ENCODE measurements at regions not wholly inside any gene's neighbourhood (a gene's known extent, or its start where the extent isn't known, plus 50 kb on each side); places are given as distances from the start of the nearest gene placed in this dataset.

DNA sequence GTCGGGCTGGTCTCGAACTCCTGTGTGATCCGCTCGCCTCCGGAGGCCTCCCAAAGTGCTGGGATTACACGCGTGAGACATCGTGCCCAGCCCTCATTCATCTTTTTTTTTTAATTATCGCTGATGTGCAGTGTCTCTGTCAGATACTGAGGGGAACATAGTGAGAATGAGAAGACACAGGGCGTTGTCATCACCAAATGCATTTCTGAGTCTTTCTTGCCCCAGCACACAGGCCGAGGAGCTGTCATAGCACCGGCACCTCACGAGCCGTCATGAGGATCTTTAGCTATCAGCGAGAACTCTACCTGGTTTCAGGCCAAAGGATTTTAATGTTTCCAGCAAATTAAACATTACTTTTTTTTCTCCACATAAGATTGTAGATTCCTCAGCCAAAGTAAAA is 548.0 kb upstream of the SOX11 start:
- Mint-ChIP-seq H3K9me3 (ENCODE audit: unreplicated experiment) (peaks cover 8% of the 10 kb centered on the region), H3K36me3 (ENCODE audit: insufficient read depth, unreplicated experiment) (no peaks in the 10 kb centered on the region), H3K4me3 (ENCODE audit: unreplicated experiment) (no peak overlapping the region), H3K27me3 (ENCODE audit: insufficient read depth, unreplicated experiment) (no peaks in the 10 kb centered on the region), H3K4me1 (ENCODE audit: insufficient read depth, unreplicated experiment) (peaks cover 12% of the 10 kb centered on the region), H3K27ac (ENCODE audit: low read depth, unreplicated experiment) (no peak overlapping the region)
- DNase-seq (ENCODE audit: unreplicated experiment), result no peak
- BruUV-seq (replicated peaks), result no TSS peak
- ChIA-PET POLR2A (no interaction called here), CTCF (no interaction called here)
- intact Hi-C loops (cut with micrococcal nuclease), result no loop called here
- TF ChIP-seq, protein P1, sequence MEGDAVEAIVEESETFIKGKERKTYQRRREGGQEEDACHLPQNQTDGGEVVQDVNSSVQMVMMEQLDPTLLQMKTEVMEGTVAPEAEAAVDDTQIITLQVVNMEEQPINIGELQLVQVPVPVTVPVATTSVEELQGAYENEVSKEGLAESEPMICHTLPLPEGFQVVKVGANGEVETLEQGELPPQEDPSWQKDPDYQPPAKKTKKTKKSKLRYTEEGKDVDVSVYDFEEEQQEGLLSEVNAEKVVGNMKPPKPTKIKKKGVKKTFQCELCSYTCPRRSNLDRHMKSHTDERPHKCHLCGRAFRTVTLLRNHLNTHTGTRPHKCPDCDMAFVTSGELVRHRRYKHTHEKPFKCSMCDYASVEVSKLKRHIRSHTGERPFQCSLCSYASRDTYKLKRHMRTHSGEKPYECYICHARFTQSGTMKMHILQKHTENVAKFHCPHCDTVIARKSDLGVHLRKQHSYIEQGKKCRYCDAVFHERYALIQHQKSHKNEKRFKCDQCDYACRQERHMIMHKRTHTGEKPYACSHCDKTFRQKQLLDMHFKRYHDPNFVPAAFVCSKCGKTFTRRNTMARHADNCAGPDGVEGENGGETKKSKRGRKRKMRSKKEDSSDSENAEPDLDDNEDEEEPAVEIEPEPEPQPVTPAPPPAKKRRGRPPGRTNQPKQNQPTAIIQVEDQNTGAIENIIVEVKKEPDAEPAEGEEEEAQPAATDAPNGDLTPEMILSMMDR (IDR thresholded peaks at IDR 0.05; ENCODE audit: unreplicated experiment), result no peak

DNA sequence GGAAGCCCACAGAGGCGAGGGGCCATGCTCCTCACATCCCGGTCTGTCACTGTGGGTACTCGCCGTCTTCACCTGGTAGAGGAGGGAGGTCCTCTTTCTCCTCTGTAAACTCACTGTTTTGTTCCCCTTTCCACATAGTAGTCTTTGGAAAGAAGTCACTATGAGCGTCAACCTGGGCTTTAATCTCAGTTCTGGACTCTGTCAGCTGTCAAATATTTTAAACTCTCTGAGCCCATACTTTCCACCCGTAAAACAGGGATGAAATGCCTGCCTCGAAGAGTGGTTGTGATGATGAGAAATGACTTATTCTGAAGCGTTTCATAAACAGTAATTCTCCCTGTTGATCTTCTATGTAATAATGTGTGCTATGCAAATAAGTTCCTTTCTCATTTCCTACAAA is 547.1 kb upstream of the SOX11 start:
- BruUV-seq (replicated peaks), result no TSS peak
- Mint-ChIP-seq H3K36me3 (ENCODE audit: insufficient read depth, unreplicated experiment) (no peaks in the 10 kb centered on the region), H3K4me3 (ENCODE audit: unreplicated experiment) (no peak overlapping the region), H3K4me1 (ENCODE audit: insufficient read depth, unreplicated experiment) (peaks cover 5% of the 10 kb centered on the region), H3K27ac (ENCODE audit: low read depth, unreplicated experiment) (no peak overlapping the region), H3K9me3 (ENCODE audit: unreplicated experiment) (peaks cover 8% of the 10 kb centered on the region), H3K27me3 (ENCODE audit: insufficient read depth, unreplicated experiment) (no peaks in the 10 kb centered on the region)
- ChIA-PET POLR2A (no interaction called here), CTCF (no interaction called here)
- TF ChIP-seq, protein P1 (IDR thresholded peaks at IDR 0.05; ENCODE audit: unreplicated experiment), result no peak
- intact Hi-C loops (cut with micrococcal nuclease), result no loop called here
- DNase-seq (ENCODE audit: unreplicated experiment), result no peak

DNA sequence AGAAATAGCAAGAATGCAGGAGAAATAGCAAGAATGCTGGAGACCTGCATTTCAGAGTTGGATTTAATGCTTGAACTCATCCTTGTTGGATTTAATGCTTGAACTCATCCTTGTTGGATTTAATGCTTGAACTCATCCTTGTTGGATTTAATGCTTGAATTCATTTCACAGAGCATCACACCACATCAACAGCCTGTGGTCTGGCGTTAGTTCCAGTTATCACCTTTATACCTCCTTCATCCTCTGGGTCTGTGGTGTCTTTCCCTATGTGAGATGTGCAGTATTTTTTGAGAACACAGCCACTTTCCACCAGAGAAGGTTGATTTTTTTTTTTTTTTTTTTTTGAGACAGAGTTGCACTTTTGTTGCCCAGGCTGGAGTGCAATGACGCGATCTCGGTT is 546.4 kb upstream of the SOX11 start:
- ChIA-PET POLR2A (no interaction called here), CTCF (no interaction called here)
- Mint-ChIP-seq H3K9me3 (ENCODE audit: unreplicated experiment) (peaks cover 8% of the 10 kb centered on the region), H3K27me3 (ENCODE audit: insufficient read depth, unreplicated experiment) (no peaks in the 10 kb centered on the region), H3K4me3 (ENCODE audit: unreplicated experiment) (no peak overlapping the region), H3K27ac (ENCODE audit: low read depth, unreplicated experiment) (no peak overlapping the region), H3K4me1 (ENCODE audit: insufficient read depth, unreplicated experiment) (no peaks in the 10 kb centered on the region), H3K36me3 (ENCODE audit: insufficient read depth, unreplicated experiment) (no peaks in the 10 kb centered on the region)
- intact Hi-C loops (cut with micrococcal nuclease), result no loop called here
- TF ChIP-seq, protein P1 (IDR thresholded peaks at IDR 0.05; ENCODE audit: unreplicated experiment), result no peak
- no TSS peak for BruUV-seq (replicated peaks)
- DNase-seq (ENCODE audit: unreplicated experiment), result no peak

DNA sequence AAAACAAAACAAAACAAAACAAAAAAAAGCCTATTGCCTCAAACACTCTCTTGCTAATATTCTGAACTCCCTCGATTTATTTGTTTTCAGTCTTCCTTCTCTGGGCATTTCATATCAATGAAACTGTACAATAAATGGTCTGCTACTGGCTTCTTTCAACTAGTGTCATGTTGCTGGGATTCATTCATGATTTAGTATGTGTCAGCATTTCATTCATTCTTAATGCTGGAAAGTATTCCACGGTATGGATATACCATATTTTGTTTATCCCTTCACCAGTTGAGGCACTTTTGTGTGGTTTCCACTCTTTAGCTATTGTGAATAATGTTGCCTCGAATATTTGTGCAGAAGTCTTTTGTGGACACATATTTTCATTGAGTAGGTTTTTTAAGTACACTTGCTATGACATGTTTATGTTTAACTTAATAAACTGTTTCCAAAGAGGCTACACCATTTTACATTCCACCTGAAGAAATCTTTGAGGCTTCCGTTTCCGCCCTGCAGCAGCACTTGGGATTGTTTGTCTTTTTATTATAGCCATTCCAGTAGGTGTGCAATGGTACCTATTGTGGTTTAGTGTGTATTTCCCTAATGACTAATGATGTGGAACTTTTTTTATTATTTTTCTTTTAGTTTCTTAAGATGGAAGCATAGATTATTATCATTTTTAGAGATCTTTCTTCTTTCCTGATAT is 543.6 kb upstream of the SOX11 start:
- Mint-ChIP-seq H3K4me3 (ENCODE audit: unreplicated experiment) (no peak overlapping the region), H3K9me3 (ENCODE audit: unreplicated experiment) (peaks cover 12% of the 10 kb centered on the region), H3K27ac (ENCODE audit: low read depth, unreplicated experiment) (no peak overlapping the region), H3K4me1 (ENCODE audit: insufficient read depth, unreplicated experiment) (no peaks in the 10 kb centered on the region), H3K27me3 (ENCODE audit: insufficient read depth, unreplicated experiment) (no peaks in the 10 kb centered on the region), H3K36me3 (ENCODE audit: insufficient read depth, unreplicated experiment) (no peaks in the 10 kb centered on the region)
- no TSS peak for BruUV-seq (replicated peaks)
- ChIA-PET POLR2A (interaction anchor here (0.5 to 0.6 kb wide), 2 partner anchors 88 to 1200 kb away, joined by 3 read pairs; no protein-coding TSS in a partner anchor), CTCF (interaction anchor here (1.1 kb wide), 1 partner anchor 44 kb away, joined by 3 read pairs; no protein-coding TSS in a partner anchor)
- TF ChIP-seq, protein P1 (IDR thresholded peaks at IDR 0.05; ENCODE audit: unreplicated experiment), result no peak
- no peak for DNase-seq (ENCODE audit: unreplicated experiment)
- intact Hi-C loops (cut with micrococcal nuclease), result no loop called here
